Hypothalamus (tissue), 51 donors: ENCODE measurements at regions not wholly inside any gene's neighbourhood (a gene's known extent, or its start where the extent isn't known, plus 50 kb on each side); places are given as distances from the start of the nearest gene placed in this dataset.
A peak's percentile ranks its signal among the peaks of the same experiment; 100 is the strongest.

Experiments used
- DNase-seq, 51 donors: peaks; one replicate each; lab custom pipeline; 2025; lab: John Stamatoyannopoulos, UW

DNA sequence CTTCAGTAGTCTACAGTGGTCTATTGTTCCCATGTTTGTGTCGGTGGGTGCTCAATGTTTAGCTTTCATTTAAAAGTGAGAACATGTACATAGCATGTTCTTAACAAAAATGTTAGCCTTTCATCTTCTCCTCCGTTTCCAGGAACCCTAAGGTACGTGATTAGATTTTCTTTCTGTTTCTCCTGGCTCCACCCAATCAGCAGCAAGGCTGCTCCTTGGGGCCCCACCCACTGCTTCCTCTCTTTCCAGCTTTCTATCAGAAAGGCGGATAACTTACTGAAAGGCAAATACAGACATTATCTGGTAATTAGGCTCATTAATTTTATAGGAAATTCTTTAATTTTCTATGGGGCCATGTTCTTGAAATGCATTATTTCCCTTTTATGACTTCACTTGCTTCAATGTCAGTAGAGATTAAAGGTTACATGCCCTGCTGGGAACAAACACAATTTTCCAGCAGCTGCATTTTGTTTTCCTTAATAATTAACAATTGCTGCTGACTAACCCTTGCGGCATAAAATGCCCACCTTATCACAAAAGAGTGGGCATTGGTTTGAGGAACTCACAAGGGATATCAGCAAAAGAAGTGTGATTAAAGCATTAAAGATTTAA lies 324.9 kb upstream of the SNX7 start:
- DNase-seq = no peak

DNA sequence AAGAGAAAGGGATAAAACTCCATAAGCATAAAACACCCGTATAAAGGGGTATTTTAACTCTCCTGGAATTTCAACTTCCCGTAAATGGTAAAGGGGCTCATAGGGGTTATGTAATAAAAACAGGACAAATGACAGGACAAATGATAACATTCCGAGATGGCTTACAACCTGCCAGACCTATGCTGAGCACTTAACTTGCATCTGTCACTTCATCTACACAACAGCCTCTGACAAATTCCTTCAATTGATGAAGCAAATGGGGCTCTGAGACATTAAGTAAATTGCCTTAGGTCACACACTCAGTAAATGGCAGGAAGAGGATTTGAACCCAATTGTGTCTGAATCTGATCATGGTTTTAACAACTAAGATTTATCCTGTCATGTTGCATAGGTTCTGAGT lies 327.6 kb upstream of the SNX7 start:
- DNase-seq = no peak

DNA sequence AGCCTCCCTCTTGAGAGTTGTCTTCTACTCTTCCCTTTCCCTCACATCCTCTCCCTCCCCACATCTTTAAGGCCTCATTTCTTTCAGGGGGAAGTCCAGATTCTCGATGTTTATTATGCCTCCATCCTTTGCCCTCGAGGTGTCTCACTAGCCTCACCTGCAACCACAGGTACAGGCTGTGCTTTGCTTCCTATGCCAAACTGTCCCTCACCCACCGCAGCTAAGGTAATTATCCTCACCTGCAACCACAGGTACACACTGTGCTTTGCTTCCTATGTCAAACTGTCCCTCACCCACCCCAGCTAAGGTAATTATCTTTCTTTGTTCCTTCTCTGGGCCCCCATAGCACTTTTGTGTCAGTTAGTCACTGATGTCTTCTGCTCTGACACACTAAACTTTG lies 328.1 kb upstream of the SNX7 start:
- DNase-seq = no peak

DNA sequence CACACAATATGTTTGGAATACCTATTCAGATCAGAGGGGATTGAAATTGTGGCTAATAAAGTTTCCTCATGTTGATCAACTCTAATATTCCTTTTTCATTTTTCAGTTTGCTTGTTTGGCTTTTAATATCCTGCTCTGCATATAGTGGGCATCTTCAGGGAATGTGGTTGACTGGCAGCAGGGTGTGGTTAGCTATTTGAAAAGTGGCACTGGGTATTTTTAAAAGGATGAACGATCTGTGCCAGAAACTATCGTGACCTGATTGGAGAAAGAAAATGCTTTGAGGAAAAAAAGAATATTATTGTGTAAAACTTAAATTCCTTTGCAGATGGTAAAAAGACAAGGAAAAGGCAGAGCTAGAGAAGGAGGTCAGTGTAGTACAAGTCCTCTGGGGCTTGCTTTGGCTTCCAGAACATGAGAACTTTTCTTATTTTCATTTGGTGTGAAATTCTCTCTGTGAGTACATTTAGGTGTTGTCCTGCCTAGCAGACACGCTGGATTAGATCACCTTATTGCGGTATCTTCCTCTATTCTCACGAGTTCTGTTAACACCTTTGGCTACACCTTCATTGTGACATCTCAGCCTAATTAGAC lies 329.7 kb upstream of the SNX7 start:
- no peak for DNase-seq

- no peak for DNase-seq
Observed at GRCh38 chr1:98331243-98331642, 330.3 kb upstream of the SNX7 start.

DNA sequence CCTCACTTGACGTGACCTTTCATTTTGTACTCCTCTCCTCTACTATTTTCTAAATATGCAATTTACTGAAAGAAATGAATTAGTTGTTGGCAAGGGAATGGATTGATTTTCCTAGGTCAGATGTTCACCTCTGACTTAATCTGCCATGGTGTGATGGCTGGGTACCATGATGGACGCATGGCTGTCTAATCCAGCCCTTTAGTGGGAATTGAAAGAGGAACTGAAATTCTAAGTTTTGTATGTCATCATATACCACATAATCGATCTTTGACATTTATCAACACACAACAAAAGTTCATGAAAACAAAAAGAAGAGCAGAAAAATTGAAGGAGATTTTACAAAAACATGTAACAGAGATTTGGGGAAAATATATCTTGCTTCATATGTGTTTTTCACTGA lies 331.3 kb upstream of the SNX7 start:
- DNase-seq = no peak

DNA sequence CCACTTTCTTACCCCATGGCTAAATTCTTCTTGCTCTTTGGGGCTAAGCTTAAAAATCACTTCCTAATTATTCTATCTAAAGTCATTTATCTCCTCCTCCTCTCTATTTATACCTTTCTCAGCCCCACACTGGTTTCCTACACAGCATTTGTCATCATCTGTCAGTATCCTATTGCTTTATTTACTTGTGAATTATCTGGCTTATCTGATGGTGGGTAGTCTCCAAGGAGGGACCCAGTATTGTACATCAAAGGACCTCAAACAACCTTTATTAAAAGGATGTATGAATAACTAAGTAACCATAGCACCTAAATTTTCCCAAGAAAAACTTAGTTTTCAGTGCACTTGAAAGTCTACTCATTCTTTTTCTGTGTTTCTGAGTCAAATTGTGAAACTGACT lies 332.7 kb upstream of the SNX7 start:
- no peak for DNase-seq

- DNase-seq = no peak
Observed at GRCh38 chr1:98327220-98327861, 334.2 kb upstream of the SNX7 start.

DNA sequence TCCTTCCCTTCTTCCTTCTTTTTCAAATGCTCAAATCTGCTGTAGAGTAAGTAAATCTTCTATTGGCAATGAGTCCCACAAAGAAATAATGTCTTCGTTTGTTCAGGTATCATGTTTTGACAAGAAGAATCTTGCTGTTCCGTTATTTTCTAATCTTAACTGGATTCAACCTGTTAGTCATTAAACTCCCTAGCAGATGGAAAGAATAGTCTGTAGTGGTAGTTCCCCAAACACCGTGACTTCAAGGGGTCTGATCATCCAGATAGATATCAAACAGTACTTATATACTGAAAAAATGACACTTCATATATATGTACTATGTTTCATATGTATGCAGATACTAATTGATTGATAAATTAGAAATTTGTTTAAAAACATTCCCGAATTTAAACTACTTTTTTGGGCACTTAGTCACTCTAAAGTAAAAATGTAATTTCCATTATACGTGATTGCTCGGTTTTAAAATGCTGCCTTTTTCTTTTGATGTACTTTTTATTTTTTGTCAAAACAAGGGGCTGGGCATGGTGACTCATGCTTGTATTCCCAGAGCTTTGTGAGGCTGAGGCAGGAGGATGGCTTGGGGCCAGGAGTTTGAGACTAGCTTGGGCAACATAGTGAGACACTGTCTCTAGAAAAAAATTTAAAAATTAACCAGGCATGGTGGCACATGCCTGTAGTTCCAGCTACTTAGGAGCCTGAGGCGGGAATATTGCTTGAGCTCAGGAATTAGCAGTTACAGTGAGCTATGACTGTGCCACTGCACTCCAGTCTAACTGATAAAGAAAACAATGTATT lies 335.7 kb upstream of the SNX7 start:
- peak in 7 of 51 donors; percentile 0 to 32 (median 5) for DNase-seq

- DNase-seq = no peak
Observed at GRCh38 chr1:98323906-98324358, 337.6 kb upstream of the SNX7 start.

DNA sequence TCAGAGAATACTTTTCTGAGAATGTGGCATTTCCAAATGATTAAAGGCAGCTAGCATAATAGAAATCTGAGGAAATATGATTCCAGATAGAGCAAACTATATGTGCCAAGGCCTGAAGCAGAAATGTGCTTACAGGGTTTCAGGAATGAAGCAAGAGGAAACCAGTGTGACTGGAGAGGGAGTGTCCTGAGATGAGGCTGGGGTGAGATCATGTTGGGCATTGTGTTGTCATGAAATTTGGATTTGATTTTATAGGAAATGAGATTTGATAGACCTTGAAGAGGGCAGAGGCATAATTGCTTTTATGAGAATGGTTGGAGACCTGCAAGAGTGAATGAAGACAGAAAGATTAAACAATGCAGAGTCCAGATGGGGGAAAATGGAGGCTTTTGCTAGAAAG lies 338.1 kb upstream of the SNX7 start:
- DNase-seq = no peak

DNA sequence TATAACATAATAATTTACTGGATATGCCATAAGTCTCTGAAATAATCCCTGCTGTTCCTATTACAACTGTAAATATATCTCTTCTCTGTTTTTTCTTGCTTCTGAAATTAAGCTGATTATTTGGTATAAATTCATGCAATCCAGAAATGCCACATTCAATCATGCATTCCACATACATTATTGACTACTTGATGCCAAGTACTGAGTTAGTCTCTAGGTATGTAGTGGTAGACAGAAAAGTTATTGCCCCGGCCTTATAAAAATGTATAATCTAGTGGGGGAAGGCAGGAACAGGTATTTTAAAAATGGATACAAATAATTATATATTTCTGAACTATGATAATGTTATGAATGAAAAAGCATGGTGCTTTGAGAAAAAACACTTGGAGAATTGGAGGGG lies 338.6 kb upstream of the SNX7 start:
- no peak for DNase-seq

DNA sequence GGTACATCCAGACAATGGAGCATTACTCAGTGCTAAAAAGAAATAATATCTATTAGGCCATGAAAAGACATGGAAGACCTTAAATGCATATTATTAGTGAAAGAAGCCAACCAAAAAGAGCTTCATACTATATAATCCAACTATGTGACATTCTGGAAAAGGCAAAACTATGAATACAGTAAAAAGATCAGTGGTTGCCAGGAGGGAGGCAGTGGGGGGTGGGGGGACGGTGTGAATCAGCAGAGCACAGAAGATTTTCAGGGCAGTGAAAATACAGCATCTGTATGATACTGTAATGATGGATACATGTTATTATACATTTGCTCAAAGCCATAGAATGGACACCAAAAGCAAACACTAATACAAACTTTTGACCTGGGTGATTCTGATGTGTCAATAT lies 339.4 kb upstream of the SNX7 start:
- no peak for DNase-seq

- DNase-seq = no peak
Observed at GRCh38 chr1:98321191-98321590, 340.3 kb upstream of the SNX7 start.

DNA sequence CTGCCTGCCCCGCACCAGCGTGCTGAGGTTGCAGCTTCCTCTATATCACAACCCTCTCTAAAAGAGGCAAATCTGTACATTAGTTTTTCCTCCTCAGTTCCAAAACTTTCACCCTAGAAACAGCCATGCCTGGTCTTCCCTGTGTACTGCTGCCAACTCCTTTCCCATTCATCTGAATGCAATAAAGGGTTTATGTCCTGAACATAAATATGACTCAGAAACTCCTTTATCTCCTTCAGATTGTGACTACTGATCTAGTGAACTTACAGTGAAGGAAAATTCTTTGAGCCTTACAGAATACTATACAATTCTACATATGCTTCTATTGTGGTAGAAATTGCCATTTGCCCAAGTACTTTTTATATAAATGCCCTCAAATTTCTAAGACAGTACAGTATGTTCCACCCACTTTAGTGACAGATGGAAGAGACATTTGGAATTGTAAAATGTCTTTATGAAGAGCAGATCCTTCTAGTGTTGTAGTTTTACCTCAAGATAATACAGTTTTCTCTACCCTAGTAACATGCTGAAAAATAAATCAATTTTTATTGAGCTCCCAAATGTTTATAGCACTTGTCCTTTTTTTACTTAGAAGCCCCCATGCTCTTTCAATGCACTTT lies 345.1 kb upstream of the SNX7 start:
- DNase-seq = no peak

GRCh38 chr1:98315309-98315708 lies 346.2 kb upstream of the SNX7 start:
- no peak for DNase-seq

- no peak for DNase-seq
Observed at GRCh38 chr1:98314601-98315000, 346.9 kb upstream of the SNX7 start.

DNA sequence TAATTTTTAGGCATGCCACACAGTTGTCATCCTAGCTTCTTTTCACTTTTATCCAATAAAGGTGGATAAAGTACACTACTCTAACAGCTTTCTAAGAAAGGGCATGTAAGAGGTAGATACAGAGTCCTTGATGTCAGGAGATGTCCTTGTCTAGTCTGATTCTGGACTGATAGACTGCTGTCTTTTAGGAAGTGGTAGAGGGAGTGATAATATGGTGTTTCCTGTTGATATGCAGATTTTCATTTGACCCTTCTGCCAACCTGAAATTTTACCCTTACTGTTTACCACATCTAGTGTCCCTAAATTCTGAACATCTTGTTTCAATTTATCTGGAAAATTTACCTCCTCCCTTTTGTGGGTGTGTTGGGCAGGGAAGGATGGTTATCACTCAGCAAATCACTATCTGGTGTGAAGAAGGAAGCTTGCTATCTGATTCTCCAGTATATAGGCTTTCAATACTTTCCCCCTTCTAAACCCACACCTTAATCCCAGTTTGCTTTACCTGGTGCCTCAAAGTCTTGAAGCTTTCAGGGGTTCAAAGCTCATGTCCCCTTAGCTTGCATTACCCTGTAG lies 354.9 kb upstream of the SNX7 start:
- DNase-seq = no peak

GRCh38 chr1:98305362-98305761 lies 356.2 kb upstream of the SNX7 start:
- no peak for DNase-seq

- no peak for DNase-seq
Observed at GRCh38 chr1:98304888-98305287, 356.6 kb upstream of the SNX7 start.

- DNase-seq = no peak
Observed at GRCh38 chr1:98299861-98300260, 361.7 kb upstream of the SNX7 start.
